Suppressor macrophage (primary cell): ENCODE measurements at regions not wholly inside any gene's neighbourhood (a gene's known extent, or its start where the extent isn't known, plus 50 kb on each side); places are given as distances from the start of the nearest gene placed in this dataset.
"Not testable (repeated sequence)": the region's sequence is repeated elsewhere in the genome, so short reads cannot be mapped to it uniquely, and the experiment has no call there.

Source experiments
- DNase-seq, 4 experiments: peaks; one replicate each; pipeline ENCODE4 v3.0.0-alpha.2; 2020 to 2022

DNA sequence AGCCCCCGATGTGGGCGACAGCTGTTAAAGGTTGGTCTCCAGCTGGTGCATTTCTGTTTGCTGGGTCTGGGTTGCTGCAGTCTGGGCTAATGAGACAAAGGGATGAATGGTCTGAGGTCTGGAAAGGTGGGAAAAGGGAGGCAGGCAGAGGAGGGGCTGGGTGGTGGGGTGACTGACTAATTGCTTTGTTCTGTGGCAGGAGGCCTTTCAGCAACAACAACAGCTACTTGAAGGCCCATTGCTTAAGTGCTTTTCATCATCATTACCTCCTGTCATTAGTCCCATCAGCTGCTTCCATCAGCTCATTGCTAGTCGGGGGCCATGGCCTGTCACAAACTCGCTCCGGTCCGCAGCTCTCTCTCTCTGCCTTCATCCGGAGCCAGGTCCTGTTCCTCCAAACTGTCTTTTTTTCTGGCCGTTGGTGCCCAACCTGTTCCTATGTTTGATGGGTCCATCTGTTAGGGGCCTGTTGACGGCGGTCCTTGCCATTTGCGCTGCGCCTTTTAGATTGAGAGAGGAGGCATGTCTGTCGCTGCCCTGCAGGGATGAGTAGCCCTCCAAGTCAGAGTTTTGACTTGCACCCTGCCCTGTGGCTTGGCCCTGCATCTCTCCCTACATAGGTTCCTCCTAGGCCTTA, 105.6 kb upstream of the PLXNA2 start:
- no peak for DNase-seq

DNA sequence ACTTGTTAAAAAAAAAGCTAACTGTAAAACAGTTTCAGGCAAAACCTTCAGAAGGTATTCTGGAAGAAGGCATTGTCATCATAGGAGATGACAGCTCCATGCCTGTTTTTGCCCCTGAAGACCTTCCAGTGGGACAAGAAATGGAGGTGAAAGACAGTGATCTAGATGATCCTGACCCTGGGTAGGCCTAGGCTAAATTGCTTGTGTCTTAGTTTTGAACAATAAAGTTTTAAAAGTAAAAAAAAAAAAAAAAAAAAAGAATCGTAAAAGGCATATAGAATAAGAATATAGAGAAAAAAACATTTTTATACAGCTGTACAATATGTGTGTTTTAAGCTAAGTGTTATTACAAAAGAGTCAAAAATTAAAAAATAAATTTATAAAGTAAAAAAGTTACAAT, 106.6 kb upstream of the PLXNA2 start:
- no peak for DNase-seq

GRCh38 chr1:208351838-208352237, 107.7 kb upstream of the PLXNA2 start:
- no peak for DNase-seq

DNA sequence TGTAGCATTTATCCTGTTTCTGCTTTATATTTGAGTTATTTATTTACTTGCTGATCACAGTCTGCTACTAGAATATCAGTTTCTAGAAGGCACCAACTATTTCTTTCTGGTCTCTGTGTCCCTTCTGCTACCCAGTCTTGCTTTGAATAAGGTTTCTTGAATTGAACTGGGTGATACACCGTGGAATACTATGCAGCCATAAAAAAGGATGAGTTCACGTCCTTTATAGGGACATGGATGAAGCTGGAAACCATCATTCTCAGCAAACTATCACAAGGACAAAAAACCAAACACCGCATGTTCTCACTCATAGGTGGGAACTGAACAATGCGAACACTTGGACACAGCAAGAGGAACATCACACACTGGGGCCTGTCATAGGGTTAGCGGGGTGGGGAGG, 109.6 kb upstream of the PLXNA2 start:
- not testable (repeated sequence) for DNase-seq

DNA sequence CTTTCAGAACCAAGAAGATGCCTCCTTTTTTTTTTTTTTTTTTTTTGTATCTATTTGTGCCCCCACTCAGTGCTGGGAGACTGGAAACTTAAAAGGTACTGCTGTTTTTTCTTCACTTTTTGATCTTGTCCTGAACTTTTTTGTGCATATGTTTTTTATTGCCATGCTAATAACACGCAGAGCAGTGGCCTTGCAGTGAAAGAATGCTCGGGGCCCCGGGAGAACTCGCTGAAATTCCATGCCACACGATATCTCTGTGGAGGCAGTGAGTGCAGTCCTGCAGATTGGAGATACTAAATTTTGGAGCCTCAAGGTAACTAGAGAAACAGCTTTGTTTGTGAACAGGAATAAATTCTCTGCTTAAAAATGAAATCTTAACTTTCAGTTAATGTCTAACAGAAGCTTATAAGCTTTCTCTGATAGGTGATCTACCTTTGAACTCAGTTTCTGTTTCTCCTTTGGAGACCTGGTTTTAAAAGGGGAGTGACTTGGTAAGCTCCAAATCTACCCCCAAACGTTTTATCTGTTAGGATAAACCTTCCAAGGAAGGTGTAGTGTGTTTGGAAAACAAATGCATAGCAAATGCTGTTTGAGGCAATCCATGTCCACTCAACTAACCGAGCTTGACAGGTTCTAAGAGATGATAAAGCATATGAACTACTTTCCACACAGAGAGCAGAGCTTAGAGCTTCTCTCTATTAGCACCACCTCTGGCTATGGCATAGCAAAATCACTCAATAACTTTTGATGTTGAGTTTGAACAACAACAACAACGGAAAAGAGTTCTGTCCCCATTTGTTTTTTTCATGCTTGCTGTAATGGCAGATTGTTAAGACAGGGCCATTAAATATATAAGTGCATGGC, 113.7 kb upstream of the PLXNA2 start:
- DNase-seq = no peak

DNA sequence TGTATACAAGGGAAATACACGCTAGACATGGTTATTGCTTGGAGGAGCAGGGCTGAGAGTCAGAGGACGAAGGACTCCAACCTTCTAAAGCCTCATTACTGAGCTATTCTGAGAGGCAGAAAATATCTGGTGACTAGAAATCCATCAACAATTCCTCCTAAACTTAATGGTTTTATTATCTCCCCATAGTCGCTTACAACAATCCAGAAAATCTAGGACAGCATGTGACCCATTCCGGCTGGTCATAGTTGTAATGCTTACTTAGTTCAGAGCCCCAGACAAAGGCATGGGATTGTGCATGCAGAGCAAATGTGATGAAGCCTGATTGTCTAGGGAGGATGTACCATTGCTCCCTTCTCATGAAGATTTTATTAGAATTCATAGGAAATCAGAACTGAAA, 114.5 kb upstream of the PLXNA2 start:
- DNase-seq = no peak

GRCh38 chr1:208362011-208362410, 117.8 kb upstream of the PLXNA2 start:
- no peak for DNase-seq

DNA sequence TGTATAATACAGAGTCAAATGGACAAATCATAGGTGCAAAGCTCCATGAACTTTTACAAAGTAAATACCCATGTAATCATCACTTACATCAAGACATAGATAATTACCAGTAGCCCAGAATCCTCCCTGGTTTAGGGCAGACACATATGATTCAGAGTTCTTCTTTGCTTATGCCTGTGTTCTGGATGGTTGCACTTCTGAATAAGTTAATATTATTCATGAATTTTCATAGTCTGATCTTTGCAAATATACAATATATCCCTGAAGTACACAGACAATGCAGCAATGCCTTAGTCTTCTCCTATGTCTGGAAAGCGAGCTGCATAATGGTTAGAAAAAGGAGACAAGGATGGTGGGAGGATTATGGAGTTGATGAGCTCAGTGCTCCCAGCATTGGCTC, 122.4 kb upstream of the PLXNA2 start:
- no peak for DNase-seq

- DNase-seq = peak in 1 of 4 experiments; percentile 16
These were observed 124.9 kb upstream of the PLXNA2 start for GRCh38 chr1:208369045-208369444.

- no peak for DNase-seq
These were observed 125.5 kb upstream of the PLXNA2 start for GRCh38 chr1:208369658-208370057.

- DNase-seq = no peak
These were observed 130.3 kb upstream of the PLXNA2 start for GRCh38 chr1:208374391-208374941.

DNA sequence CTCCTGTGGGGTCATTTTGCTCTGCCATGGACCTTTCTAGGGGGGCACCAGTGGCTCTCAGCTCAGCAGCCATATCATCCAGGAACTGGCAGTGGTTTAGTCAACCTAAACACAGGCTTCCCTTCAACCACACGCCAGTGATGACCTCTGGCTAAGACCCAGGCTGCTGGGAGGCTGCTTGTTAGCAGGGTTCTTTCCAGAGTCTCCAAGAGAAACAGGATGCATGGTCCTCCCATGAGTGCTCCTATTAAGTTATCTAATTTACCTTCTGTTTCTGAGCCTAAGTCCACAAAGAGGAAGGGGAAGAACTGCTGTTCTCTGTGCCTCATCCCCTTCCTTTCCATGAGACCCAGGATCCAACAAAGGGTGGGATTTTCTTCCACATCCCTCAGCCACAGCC, 137.3 kb upstream of the PLXNA2 start:
- no peak for DNase-seq

- no peak for DNase-seq
These were observed 144.0 kb upstream of the PLXNA2 start for GRCh38 chr1:208387908-208388811.

DNA sequence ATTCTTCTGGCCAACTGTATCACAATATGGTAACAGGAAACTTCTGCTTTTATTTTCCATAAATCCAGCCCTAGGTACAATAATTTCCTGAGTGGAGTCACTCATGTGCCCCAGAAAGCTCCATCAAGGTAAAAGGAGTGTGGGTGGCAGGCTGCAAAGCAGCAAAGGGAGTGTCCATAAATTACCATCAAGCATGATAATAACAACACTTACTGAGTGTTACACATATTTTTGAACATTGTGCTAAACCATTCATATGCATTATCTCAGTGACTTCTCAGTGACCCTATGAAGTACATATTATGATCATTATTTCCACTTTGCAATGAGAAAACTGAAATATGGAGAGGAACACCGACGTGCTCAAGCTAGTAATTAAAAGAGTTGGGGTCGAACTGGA, 149.2 kb upstream of the PLXNA2 start:
- DNase-seq = no peak

GRCh38 chr1:208393826-208394225, 149.6 kb upstream of the PLXNA2 start:
- DNase-seq = peak; percentile 7 to 62 (median 36)

GRCh38 chr1:208397286-208397685, 153.1 kb upstream of the PLXNA2 start:
- no peak for DNase-seq

DNA sequence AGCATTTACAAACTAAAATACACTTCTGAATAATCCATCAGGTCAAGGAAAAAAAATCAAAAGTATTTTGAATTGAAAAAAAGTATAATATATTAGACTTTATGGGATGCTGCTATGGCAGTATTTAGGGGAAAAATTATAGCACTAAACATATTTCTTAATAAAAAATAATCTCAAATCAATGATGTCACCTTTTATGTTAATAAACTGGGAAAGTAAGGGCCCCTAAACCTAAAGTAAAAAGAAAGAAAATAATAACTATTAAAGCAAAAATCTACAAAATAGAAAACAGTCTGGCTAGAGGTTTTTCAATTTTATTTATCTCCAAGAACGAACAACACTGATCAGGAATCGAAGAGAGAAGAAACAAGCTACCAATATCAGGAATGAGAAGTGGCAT, 160.8 kb upstream of the PLXNA2 start:
- no peak for DNase-seq

DNA sequence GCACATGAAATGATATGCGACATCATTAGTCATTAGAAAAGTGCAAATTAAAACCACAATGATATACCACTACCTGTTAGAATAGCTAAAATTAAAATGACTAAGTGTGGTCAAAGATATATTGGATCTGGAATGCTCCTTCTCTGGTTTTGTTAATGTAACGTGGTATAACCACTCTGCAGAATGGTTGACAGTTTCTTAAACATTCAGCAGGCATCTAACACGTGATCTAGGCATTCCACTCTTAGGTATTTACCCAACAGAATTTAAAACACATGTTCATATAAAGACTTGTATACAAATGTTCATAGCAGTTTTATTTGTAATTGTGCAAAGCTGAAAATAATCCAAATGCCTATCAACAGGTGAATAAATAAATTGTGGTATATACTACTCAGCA, 165.0 kb upstream of the PLXNA2 start:
- no peak for DNase-seq

DNA sequence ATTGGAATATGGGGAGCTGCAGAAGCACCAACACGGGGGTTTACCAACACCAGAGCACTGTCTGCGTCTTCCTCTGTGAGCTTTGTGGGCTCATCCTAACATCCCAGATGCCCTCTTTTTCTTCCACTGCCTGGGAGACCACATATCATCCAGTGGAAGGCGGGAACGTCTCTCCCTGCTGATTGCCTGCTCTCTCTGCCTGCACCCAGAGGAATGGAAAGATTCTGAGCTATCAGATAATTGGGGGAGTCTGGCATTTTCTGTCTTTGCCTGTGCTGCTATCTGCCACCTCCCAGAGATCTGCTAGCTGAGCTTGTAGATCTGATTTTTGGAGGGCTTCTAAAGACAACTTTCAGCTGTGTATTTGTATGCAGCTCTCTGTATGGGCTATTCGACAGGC, 166.2 kb upstream of the PLXNA2 start:
- no peak for DNase-seq

GRCh38 chr1:208413006-208413405, 168.8 kb upstream of the PLXNA2 start:
- DNase-seq = no peak

DNA sequence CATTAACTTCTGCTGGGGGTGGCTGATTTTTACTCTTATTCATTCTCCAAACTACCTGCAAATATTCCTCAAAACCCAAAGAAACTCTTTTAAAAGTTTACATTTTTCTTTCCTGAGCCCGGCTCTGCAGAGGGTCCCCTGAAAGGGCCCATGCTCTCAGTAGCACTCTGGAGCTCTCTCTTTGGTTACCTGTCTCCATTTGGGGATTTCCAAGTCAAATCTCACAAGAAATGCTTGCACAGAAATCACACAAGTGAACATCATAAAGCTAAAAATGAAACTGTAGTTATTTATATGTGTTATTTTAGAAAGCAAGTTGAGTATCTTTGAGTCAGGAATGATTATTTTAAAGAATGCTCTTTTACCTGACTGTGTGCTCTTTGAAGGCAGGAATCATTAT, 174.5 kb upstream of the PLXNA2 start:
- no peak for DNase-seq

DNA sequence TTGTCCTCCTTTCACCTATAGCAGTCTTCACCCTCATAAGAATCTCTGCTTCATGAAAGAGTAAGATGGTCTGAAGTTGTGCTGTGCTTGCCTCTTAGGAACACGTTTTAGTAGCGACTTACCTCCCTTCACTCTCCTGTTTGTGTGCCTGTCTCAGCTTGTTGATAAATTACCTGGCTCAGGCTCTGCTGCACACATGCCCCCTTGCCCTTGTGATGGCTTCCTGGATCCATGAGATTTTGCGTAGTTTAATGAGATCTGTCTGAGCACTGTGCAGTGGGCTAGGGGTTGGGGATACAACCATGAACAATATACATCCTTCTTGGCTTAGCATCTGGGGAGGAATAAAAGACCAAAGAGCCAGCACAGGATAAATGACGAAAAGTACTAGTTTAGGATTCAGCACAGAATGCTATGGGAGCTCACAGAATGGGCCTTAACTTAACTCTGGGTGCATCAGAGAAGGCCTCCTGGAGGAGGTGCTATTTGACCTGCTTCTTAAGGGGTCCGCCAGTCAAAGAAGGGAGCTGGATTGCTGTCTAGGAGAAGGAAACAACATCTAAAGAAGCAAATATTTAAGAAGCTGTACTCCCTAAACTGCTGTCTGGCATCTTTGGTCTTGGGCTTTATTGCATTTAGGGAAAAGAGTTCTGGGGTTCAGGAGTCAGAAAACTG, 175.7 kb upstream of the PLXNA2 start:
- no peak for DNase-seq
